LNCAP (cell line): ENCODE measurements at regions not wholly inside any gene's neighbourhood (a gene's known extent, or its start where the extent isn't known, plus 50 kb on each side); places are given as distances from the start of the nearest gene placed in this dataset.

Experiments
- TF ChIP-seq, protein P1 (sequence below): fragments of 450-650 bp; IDR thresholded peaks from 2 replicates; pipeline ENCODE4 v1.5.1; 2017; ENCODE audit warnings: mild to moderate bottlenecking

DNA sequence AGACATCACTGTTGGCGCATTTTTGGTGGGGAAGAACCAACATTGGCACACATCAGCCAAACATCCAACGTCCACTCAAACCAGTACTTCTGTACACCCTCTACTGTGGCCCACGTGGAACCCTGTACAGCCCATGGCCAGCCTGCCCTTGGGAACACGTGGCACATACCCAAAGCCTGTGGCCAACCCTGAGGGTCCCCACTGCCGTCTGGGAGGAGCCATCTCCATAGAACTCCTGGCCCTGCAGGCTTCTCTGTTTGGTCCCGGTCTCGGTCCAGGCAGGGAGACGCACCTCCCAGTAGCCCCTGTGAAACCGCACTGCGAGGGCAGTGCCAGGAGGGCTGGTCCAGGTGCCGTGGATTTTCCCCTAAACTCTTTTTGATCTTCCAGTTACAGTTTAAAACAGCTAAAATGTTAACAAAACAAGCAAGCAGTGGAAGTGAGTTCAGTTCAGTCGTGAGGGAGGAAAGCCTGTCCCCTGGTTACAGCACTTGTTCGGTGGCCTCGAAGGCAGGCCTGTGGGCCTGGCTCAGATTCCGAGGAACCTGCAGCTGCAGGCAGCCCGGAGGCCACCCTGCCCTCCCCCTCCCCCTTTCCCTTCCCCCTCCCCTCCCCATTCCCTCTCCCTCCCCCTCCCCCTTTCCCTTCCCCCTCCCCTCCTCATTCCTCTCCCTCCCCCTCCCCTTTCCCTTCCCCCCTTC lies 233.7 kb downstream of the DLL1 start:
- TF ChIP-seq, protein P1, sequence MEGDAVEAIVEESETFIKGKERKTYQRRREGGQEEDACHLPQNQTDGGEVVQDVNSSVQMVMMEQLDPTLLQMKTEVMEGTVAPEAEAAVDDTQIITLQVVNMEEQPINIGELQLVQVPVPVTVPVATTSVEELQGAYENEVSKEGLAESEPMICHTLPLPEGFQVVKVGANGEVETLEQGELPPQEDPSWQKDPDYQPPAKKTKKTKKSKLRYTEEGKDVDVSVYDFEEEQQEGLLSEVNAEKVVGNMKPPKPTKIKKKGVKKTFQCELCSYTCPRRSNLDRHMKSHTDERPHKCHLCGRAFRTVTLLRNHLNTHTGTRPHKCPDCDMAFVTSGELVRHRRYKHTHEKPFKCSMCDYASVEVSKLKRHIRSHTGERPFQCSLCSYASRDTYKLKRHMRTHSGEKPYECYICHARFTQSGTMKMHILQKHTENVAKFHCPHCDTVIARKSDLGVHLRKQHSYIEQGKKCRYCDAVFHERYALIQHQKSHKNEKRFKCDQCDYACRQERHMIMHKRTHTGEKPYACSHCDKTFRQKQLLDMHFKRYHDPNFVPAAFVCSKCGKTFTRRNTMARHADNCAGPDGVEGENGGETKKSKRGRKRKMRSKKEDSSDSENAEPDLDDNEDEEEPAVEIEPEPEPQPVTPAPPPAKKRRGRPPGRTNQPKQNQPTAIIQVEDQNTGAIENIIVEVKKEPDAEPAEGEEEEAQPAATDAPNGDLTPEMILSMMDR, result no peak

DNA sequence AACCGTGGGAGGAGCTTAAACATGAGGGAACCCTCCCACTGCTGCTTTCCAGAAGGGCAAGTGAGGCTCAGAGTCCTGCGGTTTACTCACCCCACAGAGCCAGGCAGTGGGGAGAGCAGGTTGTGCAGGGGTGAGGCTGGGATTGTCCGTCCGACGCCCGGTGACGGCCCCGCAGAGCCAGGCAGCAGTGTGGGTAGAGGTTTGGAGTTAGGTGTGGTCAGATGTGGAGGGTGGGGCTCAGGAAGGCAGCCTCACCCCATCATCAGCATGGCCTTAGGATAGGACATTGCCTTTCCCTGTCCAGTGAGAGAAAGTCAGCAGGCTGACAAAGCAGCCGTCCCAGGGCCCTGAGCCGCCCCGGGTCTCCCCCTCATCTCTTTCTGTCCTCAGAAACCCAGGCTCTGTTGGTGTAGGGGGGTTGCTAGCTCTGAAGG lies 234.6 kb downstream of the DLL1 start:
- TF ChIP-seq, protein P1, result no peak

GRCh38 chr6:170053966-170054661 lies 236.8 kb downstream of the DLL1 start:
- TF ChIP-seq, protein P1, result no peak

DNA sequence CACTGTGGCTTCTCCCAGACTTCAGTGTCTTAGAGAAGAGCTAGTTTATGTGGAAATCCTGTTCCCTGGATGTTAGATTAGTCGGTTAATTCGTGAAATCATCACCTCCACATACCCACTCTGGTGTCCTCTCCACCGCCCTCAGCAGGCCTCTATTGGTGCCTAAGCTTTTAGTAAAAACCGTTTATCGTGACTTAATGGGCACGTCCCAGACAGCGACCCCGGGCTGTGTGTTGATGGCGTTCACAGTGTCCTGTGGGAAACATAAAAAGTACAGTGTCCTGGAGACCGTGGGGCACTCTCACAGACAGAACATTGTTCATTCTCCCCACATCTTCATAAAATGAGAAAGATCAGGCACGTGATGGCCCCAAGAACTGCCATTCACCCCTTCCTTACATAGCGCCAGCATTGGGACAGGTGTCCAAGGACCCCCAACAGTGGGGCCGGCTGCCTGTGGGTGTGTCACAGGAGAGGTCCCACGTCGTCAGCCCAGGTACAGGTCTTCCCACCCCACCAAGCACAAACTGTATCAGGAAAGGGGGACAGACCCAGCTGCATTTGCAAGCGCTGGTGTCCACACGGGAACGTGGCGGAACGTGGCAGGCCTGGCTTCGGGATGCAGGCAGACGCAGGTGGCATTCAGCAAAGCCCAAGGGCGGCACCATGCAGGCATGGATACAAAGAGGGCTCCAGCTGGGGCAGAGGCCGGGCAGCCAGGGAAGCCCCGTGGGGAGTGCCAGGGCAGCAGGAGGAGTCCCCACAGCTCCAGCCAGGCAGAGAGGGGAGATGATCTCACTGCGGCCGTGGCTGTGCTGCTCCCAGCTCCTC lies 237.7 kb downstream of the DLL1 start:
- TF ChIP-seq, protein P1, result no peak

GRCh38 chr6:170051229-170052172 lies 239.4 kb downstream of the DLL1 start:
- TF ChIP-seq, protein P1, result no peak

- TF ChIP-seq, protein P1, result no peak
Measured at GRCh38 chr6:170050591-170051041, 240.3 kb downstream of the DLL1 start.
